RWPE1 (cell line): ENCODE measurements at regions not wholly inside any gene's neighbourhood (a gene's known extent, or its start where the extent isn't known, plus 50 kb on each side); places are given as distances from the start of the nearest gene placed in this dataset.
A peak's percentile ranks its signal among the peaks of the same experiment; 100 is the strongest.

Experiments
- CTCF ChIA-PET: fragments of 350-600 bp; sonication (Branson Sonifier 250); formaldehyde crosslinking; extraction: SDS; loops from one replicate; lab custom pipeline; 2021; lab: Yijun Ruan, JAX
- POLR2A ChIA-PET: fragments of 400-600 bp; formaldehyde crosslinking; extraction: SDS; loops from one replicate; lab custom pipeline; 2020; ENCODE audit warnings: antibody characterized with exemption; ENCODE audit not compliant: low non-redundant PET; lab: Yijun Ruan, JAX
- DNase-seq: peaks from one replicate; pipeline ENCODE4 v3.0.0; 2012; ENCODE audit warnings: low spot score
- H3K27ac ChIP-seq: fragments of 450-650 bp; 2 replicates; pipeline ENCODE4 v1.5.1; 2017
- CTCF ChIP-seq: fragments of 450-650 bp; conservative IDR thresholded peaks from 2 replicates; pipeline ENCODE4 v1.5.1; 2017; ENCODE audit warnings: low read depth, mild to moderate bottlenecking

- ChIA-PET POLR2A (no interaction called here), CTCF (no interaction called here)
- TF ChIP-seq CTCF = no peak
- no peak for DNase-seq
- H3K27ac ChIP-seq = no peak overlapping the region
These were observed 152.3 kb downstream of the PAX3 start for GRCh38 chr2:222146488-222146887.

- peak; percentile 91 for DNase-seq
- ChIA-PET CTCF (no interaction called here), POLR2A (no interaction called here)
- no peak overlapping the region for H3K27ac ChIP-seq
- TF ChIP-seq CTCF = no peak
These were observed 156.8 kb downstream of the PAX3 start for GRCh38 chr2:222142027-222142426.

- ChIA-PET POLR2A (no interaction called here), CTCF (no interaction called here)
- no peak for DNase-seq
- no peak for TF ChIP-seq CTCF
- no peak overlapping the region for H3K27ac ChIP-seq
These were observed 162.6 kb downstream of the PAX3 start for GRCh38 chr2:222136106-222136630.

- no peak overlapping the region for H3K27ac ChIP-seq
- no peak for TF ChIP-seq CTCF
- ChIA-PET CTCF (no interaction called here), POLR2A (no interaction called here)
- DNase-seq = no peak
These were observed 164.1 kb downstream of the PAX3 start for GRCh38 chr2:222134654-222135053.

GRCh38 chr2:222133897-222134296 is 164.9 kb downstream of the PAX3 start:
- DNase-seq = no peak
- TF ChIP-seq CTCF = no peak
- ChIA-PET CTCF (interaction anchor here (0.6 kb wide), 1 partner anchor 950 kb away, joined by 4 read pairs; no protein-coding TSS in a partner anchor), POLR2A (no interaction called here)
- H3K27ac ChIP-seq = no peak overlapping the region

- POLR2A ChIA-PET = no interaction called here
- DNase-seq = no peak
- CTCF ChIA-PET = no interaction called here
- H3K27ac ChIP-seq = no peak overlapping the region
- no peak for TF ChIP-seq CTCF
These were observed 167.9 kb downstream of the PAX3 start for GRCh38 chr2:222130855-222131254.
